Heart right ventricle (tissue), 16 donors: ENCODE measurements at regions not wholly inside any gene's neighbourhood (a gene's known extent, or its start where the extent isn't known, plus 50 kb on each side); places are given as distances from the start of the nearest gene placed in this dataset.

Experiments
- ATAC-seq, 8 donors: fragments of 200-7000 bp; cut with Tn5 transposase; one replicate each; pipeline ENCODE4 v1.9.1; 2020; ENCODE audit warnings: mild to moderate bottlenecking in 8 of 8, moderate library complexity in 8 of 8, moderate number of reproducible peaks in 1 of 8
- DNase-seq, 2 donors: peaks; one replicate each; pipeline ENCODE4 v3.0.0-alpha.2; 2020
- H3K27ac ChIP-seq, 10 donors: fragments of 200-600 bp; sonication (generic) in 2 of 10; one replicate each; pipeline versions ENCODE4 v1.5.0 to v1.8.0; 2020 to 2022; ENCODE audit warnings: mild to moderate bottlenecking in 3 of 10
- H3K27me3 ChIP-seq, 7 donors: fragments of 200-600 bp; one replicate each; pipeline ENCODE4 v1.8.0; 2021 to 2022; ENCODE audit warnings: mild to moderate bottlenecking in 2 of 7
- H3K36me3 ChIP-seq, 9 donors: fragments of 200-600 bp; sonication (generic) in 1 of 9; one replicate each; pipeline versions ENCODE4 v1.5.0 to v1.8.0; 2020 to 2022; ENCODE audit warnings: mild to moderate bottlenecking in 2 of 9
- H3K4me1 ChIP-seq, 9 donors: fragments of 200-600 bp; sonication (generic) in 1 of 9; one replicate each; pipeline versions ENCODE4 v1.5.0 to v1.8.0; 2020 to 2022; ENCODE audit warnings: mild to moderate bottlenecking in 4 of 9
- H3K4me3 ChIP-seq, 10 donors: fragments of 200-600 bp; sonication (generic) in 2 of 10; one replicate each; pipeline versions ENCODE4 v1.5.0 to v1.8.0; 2020 to 2022; ENCODE audit warnings: mild to moderate bottlenecking in 7 of 10, moderate library complexity in 2 of 10
- H3K9me3 ChIP-seq, 11 donors: fragments of 200-600 bp in 10 of 11; sonication (generic) in 2 of 11; one replicate each; pipeline versions ENCODE4 v1.5.0 to v1.8.0; 2013 to 2022; ENCODE audit warnings: mild to moderate bottlenecking in 2 of 11, control low read depth in 1 of 11, moderate library complexity in 1 of 11
- WGBS, 2 donors: extraction: QIAGEN DNeasy Blood & Tissue Kit; methylation state at CpG; one replicate each; pipeline ENCODE4 v1.1.7; 2013; ENCODE audit warnings: inconsistent platforms in 1 of 2; 5-methylcytosine and 5-hydroxymethylcytosine counted together
- intact Hi-C, 10 donors: fragments of 100-400 bp; cut with DNase I; formaldehyde crosslinking; loops; one replicate each; pipeline versions ENCODE4 v1.11.1 to v1.14.2; 2022
- TF ChIP-seq, protein P1 (sequence below), 9 donors: fragments of 200-600 bp; sonication (generic) in 2 of 9; IDR thresholded peaks; one replicate each; pipeline versions ENCODE4 v1.5.0 to v1.8.0; 2021 to 2022; ENCODE audit warnings: antibody characterized with exemption in 9 of 9, mild to moderate bottlenecking in 5 of 9, moderate library complexity in 1 of 9
- donor health status: Arrhythmogenic right ventricular cardiomyopathy.
- donor health status: ischemic (EF 13 %, LVEDD 7.1; RV severe dilation, severe dysfunction).
- donor health status: healthy with polysubstance abuse.
- donor health status: DM: no; HTN: yes; CAD: no.
- donor health status: DM: no; HTN: no; CAD: no.
- donor health status: ischemic (EF 25% LVEDD 6.9; RV normal size, moderate dysfunction).
- donor health status: ischemic (EF 25% LVEDD 5.7; RV mildly dilated, moderate dysfunction).
- donor health status: healthy.
- donor health status: DM: yes; HTN: yes; CAD: no.
- donor health status: Ischemic cardiomyopathy.
- donor health status: ischemic (EF 35%, LVEDD 5.7; RV mildly dilated, moderate dysfunction).
- donor health status: nonischemic (EF 11% LVEDD 7.7; RV severe dilation, severe dysfunction).
- donor health status: DM: yes; HTN: yes; CAD: no.
- donor health status: PGD.
- donor health status: ischemic (EF 29% LVEDD 5.4; RV normal size, mild dysfunction).
- donor health status: nonischemic (EF 23%, LVEDD 6.1; RV moderate dilation, normal function).

- peaks cover 0 to 9% (median 0%) of the 10 kb centered on the region in 7 donors for H3K27me3 ChIP-seq
- H3K27ac ChIP-seq, result no peak overlapping the region
- H3K4me1 ChIP-seq, result no peaks in the 10 kb centered on the region
- ATAC-seq (no peak), DNase-seq (no peak)
- TF ChIP-seq, protein P1, sequence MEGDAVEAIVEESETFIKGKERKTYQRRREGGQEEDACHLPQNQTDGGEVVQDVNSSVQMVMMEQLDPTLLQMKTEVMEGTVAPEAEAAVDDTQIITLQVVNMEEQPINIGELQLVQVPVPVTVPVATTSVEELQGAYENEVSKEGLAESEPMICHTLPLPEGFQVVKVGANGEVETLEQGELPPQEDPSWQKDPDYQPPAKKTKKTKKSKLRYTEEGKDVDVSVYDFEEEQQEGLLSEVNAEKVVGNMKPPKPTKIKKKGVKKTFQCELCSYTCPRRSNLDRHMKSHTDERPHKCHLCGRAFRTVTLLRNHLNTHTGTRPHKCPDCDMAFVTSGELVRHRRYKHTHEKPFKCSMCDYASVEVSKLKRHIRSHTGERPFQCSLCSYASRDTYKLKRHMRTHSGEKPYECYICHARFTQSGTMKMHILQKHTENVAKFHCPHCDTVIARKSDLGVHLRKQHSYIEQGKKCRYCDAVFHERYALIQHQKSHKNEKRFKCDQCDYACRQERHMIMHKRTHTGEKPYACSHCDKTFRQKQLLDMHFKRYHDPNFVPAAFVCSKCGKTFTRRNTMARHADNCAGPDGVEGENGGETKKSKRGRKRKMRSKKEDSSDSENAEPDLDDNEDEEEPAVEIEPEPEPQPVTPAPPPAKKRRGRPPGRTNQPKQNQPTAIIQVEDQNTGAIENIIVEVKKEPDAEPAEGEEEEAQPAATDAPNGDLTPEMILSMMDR (IDR thresholded peaks at IDR 0.05), result peak in 1 of 9 donors; percentile 21
- H3K36me3 ChIP-seq, result no peaks in the 10 kb centered on the region
- WGBS, 2 donors, result 44 to 45% methylated on average over 2 of the region's 2 CpGs
- no peak overlapping the region for H3K4me3 ChIP-seq
- H3K9me3 ChIP-seq, result no peaks in the 10 kb centered on the region
- intact Hi-C loops, result no loop called here
Observed at GRCh38 chrX:11998944-11999343, 139.3 kb upstream of the FRMPD4 start.

DNA sequence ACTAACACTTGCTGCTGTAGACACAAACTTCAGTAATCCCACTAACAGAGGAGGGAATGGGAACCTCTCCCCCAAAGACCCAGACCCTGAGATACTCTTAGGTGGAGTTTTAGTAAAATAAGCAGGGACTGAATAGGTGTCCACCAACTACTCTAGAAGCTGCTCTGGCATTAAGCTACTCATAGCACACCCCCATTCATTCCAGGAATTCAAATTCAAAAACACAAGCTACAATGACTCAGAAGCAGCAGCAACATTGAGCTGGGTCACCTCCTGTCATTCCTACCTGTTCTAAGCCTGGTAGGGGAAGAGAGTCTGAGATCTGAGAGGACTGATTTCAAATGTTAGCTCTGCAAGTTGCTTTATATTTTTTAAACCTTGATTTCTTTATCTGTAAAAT is 135.4 kb upstream of the FRMPD4 start:
- no peaks in the 10 kb centered on the region for H3K9me3 ChIP-seq
- peaks cover 0 to 15% (median 0%) of the 10 kb centered on the region in 7 donors for H3K27me3 ChIP-seq
- H3K36me3 ChIP-seq, result no peaks in the 10 kb centered on the region
- H3K4me1 ChIP-seq, result no peaks in the 10 kb centered on the region
- H3K27ac ChIP-seq, result no peak overlapping the region
- H3K4me3 ChIP-seq, result no peak overlapping the region
- intact Hi-C loops, result no loop called here
- TF ChIP-seq, protein P1 (IDR thresholded peaks at IDR 0.05), result no peak
- no peak for DNase-seq
- ATAC-seq, result no peak

GRCh38 chrX:12007881-12008280 is 130.4 kb upstream of the FRMPD4 start:
- Histone ChIP-seq H3K27me3 (peaks cover 0 to 6% (median 0%) of the 10 kb centered on the region in 7 donors), H3K36me3 (no peaks in the 10 kb centered on the region), H3K4me1 (no peaks in the 10 kb centered on the region), H3K27ac (no peak overlapping the region), H3K9me3 (no peaks in the 10 kb centered on the region), H3K4me3 (no peak overlapping the region)
- intact Hi-C loops, result no loop called here
- TF ChIP-seq, protein P1 (IDR thresholded peaks at IDR 0.05), result no peak
- 71 to 76% methylated on average over 2 of the region's 2 CpGs for WGBS, 2 donors
- DNase-seq (no peak), ATAC-seq (peak in 1 of 8 donors; percentile 27)

DNA sequence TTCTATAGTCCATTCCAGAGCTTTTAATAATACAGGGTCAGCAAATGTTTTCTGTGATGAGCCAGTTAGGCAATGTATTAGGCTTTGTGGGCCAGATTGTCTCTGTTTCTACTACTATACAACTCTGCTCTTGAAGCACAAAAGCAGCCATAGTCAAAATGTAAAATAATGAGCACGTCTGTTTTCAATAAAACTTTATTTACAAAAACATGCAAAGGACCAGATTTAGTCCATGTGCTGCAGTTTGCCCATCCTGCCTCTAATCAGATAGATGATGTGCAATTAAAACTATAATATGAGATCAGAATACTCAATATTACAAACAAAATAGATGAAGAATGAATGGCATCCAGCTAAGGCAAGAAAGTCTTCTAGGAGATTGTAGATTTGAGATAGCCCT is 127.8 kb upstream of the FRMPD4 start:
- peaks cover 0 to 6% (median 0%) of the 10 kb centered on the region in 7 donors for H3K27me3 ChIP-seq
- intact Hi-C loops, result no loop called here
- 62 to 80% methylated on average over 1 of the region's 1 CpG for WGBS, 2 donors

More for the DNA sequence above, 127.8 kb upstream of the FRMPD4 start:
- Histone ChIP-seq H3K4me3 (no peak overlapping the region), H3K4me1 (no peaks in the 10 kb centered on the region), H3K36me3 (no peaks in the 10 kb centered on the region), H3K9me3 (no peaks in the 10 kb centered on the region), H3K27ac (no peak overlapping the region)
- TF ChIP-seq, protein P1 (IDR thresholded peaks at IDR 0.05), result no peak
- DNase-seq (no peak), ATAC-seq (no peak)
